ENCODE measurements at regions not wholly inside any gene's neighbourhood (a gene's known extent, or its start where the extent isn't known, plus 50 kb on each side); places are given as distances from the start of the nearest gene placed in this dataset.

DNA sequence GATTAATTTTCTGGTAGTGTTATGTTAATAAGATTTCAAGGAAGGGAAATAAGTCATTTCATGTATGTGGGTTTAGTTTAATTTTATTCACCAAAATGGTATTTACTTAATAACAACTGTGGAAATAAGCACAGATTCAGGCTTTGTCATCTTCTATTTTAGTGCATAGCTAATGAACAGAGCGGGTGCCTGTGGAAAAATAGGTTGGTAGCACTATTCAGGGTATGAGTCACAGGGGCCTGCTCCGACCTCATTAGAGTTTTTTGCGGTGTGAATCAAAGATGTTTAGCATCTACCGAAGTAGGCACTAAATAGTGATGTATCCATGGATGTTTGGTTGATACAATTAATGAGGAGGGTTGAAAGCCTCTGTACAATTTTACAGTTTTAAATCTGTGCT is 78.2 kb downstream of the FAT3 start:
- no peak overlapping the region for H3K4me3 ChIP-seq
- H3K27ac ChIP-seq: no peak overlapping the region
- no peaks in the 10 kb centered on the region for H3K4me1 ChIP-seq
- WGBS, 2 donors: 92 to 95% methylated on average over 4 of the region's 4 CpGs
- TF ChIP-seq POLR2A (IDR thresholded peaks at IDR 0.05): no peak
- no peak for TF ChIP-seq POLR2AphosphoS5 (IDR thresholded peaks at IDR 0.05)
- TF ChIP-seq, protein P1, sequence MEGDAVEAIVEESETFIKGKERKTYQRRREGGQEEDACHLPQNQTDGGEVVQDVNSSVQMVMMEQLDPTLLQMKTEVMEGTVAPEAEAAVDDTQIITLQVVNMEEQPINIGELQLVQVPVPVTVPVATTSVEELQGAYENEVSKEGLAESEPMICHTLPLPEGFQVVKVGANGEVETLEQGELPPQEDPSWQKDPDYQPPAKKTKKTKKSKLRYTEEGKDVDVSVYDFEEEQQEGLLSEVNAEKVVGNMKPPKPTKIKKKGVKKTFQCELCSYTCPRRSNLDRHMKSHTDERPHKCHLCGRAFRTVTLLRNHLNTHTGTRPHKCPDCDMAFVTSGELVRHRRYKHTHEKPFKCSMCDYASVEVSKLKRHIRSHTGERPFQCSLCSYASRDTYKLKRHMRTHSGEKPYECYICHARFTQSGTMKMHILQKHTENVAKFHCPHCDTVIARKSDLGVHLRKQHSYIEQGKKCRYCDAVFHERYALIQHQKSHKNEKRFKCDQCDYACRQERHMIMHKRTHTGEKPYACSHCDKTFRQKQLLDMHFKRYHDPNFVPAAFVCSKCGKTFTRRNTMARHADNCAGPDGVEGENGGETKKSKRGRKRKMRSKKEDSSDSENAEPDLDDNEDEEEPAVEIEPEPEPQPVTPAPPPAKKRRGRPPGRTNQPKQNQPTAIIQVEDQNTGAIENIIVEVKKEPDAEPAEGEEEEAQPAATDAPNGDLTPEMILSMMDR (IDR thresholded peaks at IDR 0.05): no peak
- no peaks in the 10 kb centered on the region for H3K36me3 ChIP-seq
- no peaks in the 10 kb centered on the region for H3K9me3 ChIP-seq
- DNase-seq (no peak), ATAC-seq (ENCODE audit: low FRiP score in 2 of 2) (no peak)
- no peaks in the 10 kb centered on the region for H3K27me3 ChIP-seq

DNA sequence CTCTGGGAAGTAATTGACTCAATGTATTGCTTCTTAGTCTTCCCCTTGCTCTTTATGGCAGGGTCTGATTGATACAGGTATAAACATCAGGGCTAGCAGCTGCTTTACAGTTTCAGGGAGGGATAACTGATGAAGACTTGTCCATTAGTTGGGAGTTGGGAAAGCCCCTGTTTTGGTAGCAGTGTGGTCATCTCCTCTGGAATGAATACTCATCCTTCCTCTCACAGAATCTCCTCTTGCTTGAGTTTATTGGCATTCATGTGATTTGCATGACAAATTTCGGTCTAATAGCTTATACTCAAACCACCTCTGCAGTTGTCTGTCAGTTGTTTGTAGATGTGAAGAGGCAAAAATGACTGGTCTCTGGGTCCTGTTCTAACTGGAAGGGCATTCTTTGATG is 79.7 kb downstream of the FAT3 start:
- WGBS, 2 donors: 71 to 100% methylated on average over 1 of the region's 1 CpG
- ATAC-seq (ENCODE audit: low FRiP score in 2 of 2): no peak
- H3K36me3 ChIP-seq: no peaks in the 10 kb centered on the region
- H3K27me3 ChIP-seq: no peaks in the 10 kb centered on the region
- H3K4me3 ChIP-seq: no peak overlapping the region
- TF ChIP-seq EP300 (IDR thresholded peaks at IDR 0.05) (no peak), POLR2AphosphoS5 (IDR thresholded peaks at IDR 0.05) (no peak), POLR2A (IDR thresholded peaks at IDR 0.05) (no peak)
- TF ChIP-seq, protein P1 (IDR thresholded peaks at IDR 0.05): no peak
- no peak for DNase-seq
- no peaks in the 10 kb centered on the region for H3K4me1 ChIP-seq
- H3K9me3 ChIP-seq: no peaks in the 10 kb centered on the region
- H3K27ac ChIP-seq: no peak overlapping the region

DNA sequence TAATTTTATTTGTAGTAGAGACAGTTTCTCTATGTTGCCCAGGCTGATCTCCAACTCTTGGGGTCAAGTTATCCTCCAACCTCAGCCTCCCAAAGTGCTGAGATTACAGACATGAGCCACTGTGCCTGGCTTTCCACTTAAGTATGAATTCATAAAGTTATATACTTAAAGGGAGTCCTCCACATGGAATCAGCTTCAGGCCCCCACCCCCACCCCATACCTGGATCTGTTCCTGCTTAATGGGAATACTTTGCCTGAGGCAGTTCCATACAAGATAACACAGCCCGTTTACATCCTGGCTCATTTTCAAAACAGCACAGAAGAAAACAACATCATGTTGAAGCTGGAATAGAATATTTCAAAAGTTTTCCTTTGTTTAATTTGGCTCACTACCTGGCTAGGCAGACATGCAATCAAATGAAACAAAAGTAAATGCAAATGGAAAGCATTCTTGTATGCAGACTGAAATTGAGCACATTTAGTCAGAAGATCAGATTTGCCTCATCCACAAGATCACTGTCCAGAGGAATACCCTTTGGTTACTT is 82.4 kb downstream of the FAT3 start:
- ATAC-seq (ENCODE audit: low FRiP score in 2 of 2) (no peak), DNase-seq (no peak)
- Histone ChIP-seq H3K4me3 (no peak overlapping the region), H3K27me3 (no peaks in the 10 kb centered on the region), H3K9me3 (no peaks in the 10 kb centered on the region), H3K36me3 (no peaks in the 10 kb centered on the region), H3K27ac (no peak overlapping the region), H3K4me1 (no peaks in the 10 kb centered on the region)
- TF ChIP-seq POLR2AphosphoS5 (IDR thresholded peaks at IDR 0.05) (no peak), POLR2A (IDR thresholded peaks at IDR 0.05) (no peak), EP300 (IDR thresholded peaks at IDR 0.05) (no peak)
- TF ChIP-seq, protein P1 (IDR thresholded peaks at IDR 0.05): no peak
- WGBS, 2 donors: 40 to 44% methylated on average over 1 of the region's 1 CpG

DNA sequence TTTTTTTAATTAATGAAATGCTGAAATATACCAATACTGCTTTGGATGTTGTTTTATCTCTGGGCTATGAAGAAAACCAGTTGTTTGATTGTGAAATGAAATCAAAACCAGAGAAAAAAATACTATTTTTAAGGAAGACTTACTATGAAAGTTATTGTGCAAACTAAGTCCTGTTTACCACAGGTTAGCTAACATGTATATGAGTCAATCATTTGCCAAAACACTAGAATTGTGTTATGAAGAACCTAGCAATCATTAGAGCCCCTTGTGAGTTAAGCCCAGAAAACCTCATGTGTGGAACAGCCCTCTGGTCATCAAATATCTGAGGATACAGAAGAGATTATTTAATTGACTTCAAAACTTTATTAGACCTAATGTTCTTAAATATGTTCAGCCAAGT is 83.7 kb downstream of the FAT3 start:
- Histone ChIP-seq H3K36me3 (no peaks in the 10 kb centered on the region), H3K4me3 (no peak overlapping the region), H3K27me3 (no peaks in the 10 kb centered on the region), H3K9me3 (no peaks in the 10 kb centered on the region), H3K27ac (no peak overlapping the region), H3K4me1 (no peaks in the 10 kb centered on the region)
- no peak for DNase-seq
- no peak for TF ChIP-seq POLR2A (IDR thresholded peaks at IDR 0.05)
- ATAC-seq (ENCODE audit: low FRiP score in 2 of 2): no peak

DNA sequence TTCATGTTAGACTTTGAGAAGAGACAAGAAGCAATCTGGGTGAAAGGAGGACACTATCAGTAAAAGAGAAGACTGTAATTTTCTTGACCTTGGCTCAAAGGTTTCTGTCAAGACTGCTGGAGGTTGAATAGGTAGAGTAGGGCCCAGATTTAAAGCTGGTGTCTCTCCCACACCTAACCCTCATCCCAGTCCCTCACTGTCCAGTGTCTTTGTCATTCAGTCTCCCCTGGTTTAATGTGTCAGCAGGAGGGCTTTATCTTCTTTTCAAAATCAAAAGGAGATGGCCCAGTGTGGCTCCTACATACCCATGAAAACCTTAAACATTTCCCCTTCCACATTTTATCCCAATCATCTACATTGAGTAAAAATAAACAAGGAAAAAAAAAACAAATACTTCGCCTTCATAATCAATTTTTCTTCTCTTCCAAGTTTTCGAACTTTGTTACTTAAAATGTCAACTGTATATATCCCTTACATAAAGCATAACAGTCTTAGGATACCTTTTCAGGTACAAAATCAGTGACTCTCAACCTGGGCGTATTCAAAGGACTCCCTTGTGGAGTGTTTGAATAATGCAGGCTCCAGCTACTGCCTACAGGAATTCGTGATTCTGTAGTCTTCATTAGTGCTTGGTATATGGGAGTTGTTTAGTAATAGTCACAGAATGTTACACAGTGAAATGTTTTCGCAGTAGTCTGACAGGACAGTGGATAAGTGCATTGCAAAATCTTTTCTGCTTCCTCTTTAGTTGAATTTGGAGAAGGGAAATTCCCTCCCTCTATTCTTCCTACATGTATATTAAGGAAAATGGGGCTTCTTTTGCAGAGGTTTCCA is 87.2 kb downstream of the FAT3 start:
- DNase-seq (no peak), ATAC-seq (ENCODE audit: low FRiP score in 2 of 2) (no peak)
- Histone ChIP-seq H3K27ac (no peak overlapping the region), H3K9me3 (no peaks in the 10 kb centered on the region), H3K4me3 (no peak overlapping the region), H3K4me1 (no peaks in the 10 kb centered on the region), H3K27me3 (no peaks in the 10 kb centered on the region), H3K36me3 (no peaks in the 10 kb centered on the region)
- TF ChIP-seq, protein P1 (IDR thresholded peaks at IDR 0.05): peak in 3 of 6 experiments; percentile 12 to 22 (median 18)
- TF ChIP-seq EP300 (IDR thresholded peaks at IDR 0.05) (no peak), POLR2AphosphoS5 (IDR thresholded peaks at IDR 0.05) (no peak), POLR2A (IDR thresholded peaks at IDR 0.05) (no peak)
- WGBS, 2 donors: 38 to 47% methylated on average over 5 of the region's 5 CpGs

Data from upper lobe of left lung (tissue), 6 donors.